GM23338 (cell line): ENCODE measurements at regions not wholly inside any gene's neighbourhood (a gene's known extent, or its start where the extent isn't known, plus 50 kb on each side); places are given as distances from the start of the nearest gene placed in this dataset.

Experiments
- ATAC-seq: fragments of 200-7000 bp; cut with Tn5 transposase; 3 replicates; pipeline ENCODE4 v1.9.1; 2020
- DNase-seq: peaks from one replicate; pipeline ENCODE4 v3.0.0-alpha.2; 2015; ENCODE audit warnings: low spot score
- H2AFZ ChIP-seq: fragments of 200-600 bp; sonication (generic); 2 replicates; pipeline ENCODE4 v1.8.0; 2016; ENCODE audit warnings: antibody characterized with exemption, mild to moderate bottlenecking, moderate library complexity
- H3F3A ChIP-seq: fragments of 200-600 bp; sonication (generic); replicated peaks from 2 replicates; pipeline ENCODE4 v1.8.0; 2017; ENCODE audit warnings: antibody characterized with exemption, mixed run types, low read depth
- H3K27ac ChIP-seq: fragments of 200-600 bp; sonication (generic); 2 replicates; pipeline ENCODE4 v1.6.1; 2016; ENCODE audit warnings: low read depth
- H3K27me3 ChIP-seq: fragments of 200-600 bp; sonication (generic); 2 replicates; pipeline ENCODE4 v1.8.0; 2016; ENCODE audit warnings: mild to moderate bottlenecking, mixed run types, moderate library complexity; ENCODE audit not compliant: insufficient read depth
- H3K36me3 ChIP-seq: fragments of 200-600 bp; sonication (generic); 2 replicates; pipeline ENCODE4 v1.8.0; 2016; ENCODE audit warnings: mild to moderate bottlenecking; ENCODE audit not compliant: insufficient read depth
- H3K4me1 ChIP-seq: fragments of 200-600 bp; sonication (generic); 2 replicates; pipeline ENCODE4 v1.8.0; 2016; ENCODE audit warnings: mild to moderate bottlenecking, moderate library complexity; ENCODE audit not compliant: insufficient read depth
- H3K4me2 ChIP-seq: fragments of 200-600 bp; sonication (generic); 2 replicates; pipeline ENCODE4 v1.7.1; 2017; ENCODE audit warnings: mixed run types
- H3K4me3 ChIP-seq: fragments of 200-600 bp; sonication (generic); 2 replicates; pipeline ENCODE4 v1.6.1; 2016; ENCODE audit warnings: mixed run types
- H3K79me2 ChIP-seq: fragments of 200-600 bp; sonication (generic); replicated peaks from 2 replicates; pipeline ENCODE4 v1.8.0; 2017; ENCODE audit warnings: mild to moderate bottlenecking; ENCODE audit not compliant: insufficient read depth
- H3K9me2 ChIP-seq: fragments of 200-600 bp; sonication (generic); 2 replicates; pipeline ENCODE4 v1.8.0; 2017; ENCODE audit not compliant: insufficient read depth
- H4K20me1 ChIP-seq: fragments of 200-600 bp; sonication (generic); replicated peaks from 2 replicates; pipeline ENCODE4 v1.8.0; 2017; ENCODE audit warnings: mild to moderate bottlenecking; ENCODE audit not compliant: insufficient read depth
- H3K27ac Mint-ChIP-seq: 2 replicates; pipeline ENCODE4 v1.8.0; 2020; ENCODE audit warnings: inconsistent platforms, mild to moderate bottlenecking, moderate library complexity, mixed read lengths
- H3K27me3 Mint-ChIP-seq: 3 replicates; pipeline ENCODE4 v1.8.0; 2022; ENCODE audit warnings: low read depth, mild to moderate bottlenecking, moderate library complexity, mixed read lengths, inconsistent platforms; ENCODE audit not compliant: insufficient read depth, poor library complexity
- H3K36me3 Mint-ChIP-seq: 3 replicates; pipeline ENCODE4 v1.8.0; 2021; ENCODE audit warnings: low read depth, mild to moderate bottlenecking, inconsistent platforms, moderate library complexity, mixed read lengths
- H3K4me1 Mint-ChIP-seq: 3 replicates; pipeline ENCODE4 v1.8.0; 2020; ENCODE audit warnings: mild to moderate bottlenecking, inconsistent platforms, mixed read lengths
- H3K4me3 Mint-ChIP-seq: 3 replicates; pipeline ENCODE4 v1.8.0; 2021; ENCODE audit warnings: moderate library complexity, mild to moderate bottlenecking, inconsistent platforms, mixed read lengths
- H3K9me3 Mint-ChIP-seq: 3 replicates; pipeline ENCODE4 v1.8.0; 2020; ENCODE audit warnings: moderate library complexity, mild to moderate bottlenecking, inconsistent platforms, mixed read lengths
- CTCF ChIP-seq, 2 experiments: fragments of 200-600 bp in 1 of 2; sonication (generic) in 1 of 2; conservative IDR thresholded peaks; 2 replicates each; pipeline versions ENCODE4 v1.5.1 to v1.6.1; 2016 to 2017; ENCODE audit warnings: antibody characterized with exemption in 2 of 2, low read depth in 2 of 2, mild to moderate bottlenecking in 2 of 2, moderate library complexity in 1 of 2
- EZH2 ChIP-seq: fragments of 200-600 bp; sonication (generic); IDR thresholded peaks from one replicate; pipeline ENCODE4 v1.8.0; 2017; ENCODE audit warnings: antibody characterized with exemption, mild to moderate bottlenecking, low read depth; ENCODE audit not compliant: unreplicated experiment
- EZH2phosphoT487 ChIP-seq: fragments of 200-600 bp; sonication (generic); IDR thresholded peaks from one replicate; pipeline ENCODE4 v1.8.1; 2018; ENCODE audit warnings: antibody characterized with exemption; ENCODE audit not compliant: unreplicated experiment
- STAT1 ChIP-seq: IDR thresholded peaks from one replicate; pipeline ENCODE4 v1.6.1; 2016; ENCODE audit warnings: antibody characterized with exemption; ENCODE audit not compliant: unreplicated experiment
- ZNF114 ChIP-seq: fragments of 250-450 bp; sonication (Bioruptor Pico); IDR thresholded peaks from 2 replicates; pipeline ENCODE4 v1.5.0; 2020; ENCODE audit warnings: mild to moderate bottlenecking, moderate library complexity
- ZNF331 ChIP-seq: fragments of 250-450 bp; sonication (Bioruptor Pico); IDR thresholded peaks from 2 replicates; pipeline ENCODE4 v1.5.0; 2020; ENCODE audit warnings: low read depth, mild to moderate bottlenecking, moderate library complexity
- ZNF462 ChIP-seq: fragments of 250-450 bp; sonication (Bioruptor Pico); IDR thresholded peaks from 2 replicates; pipeline ENCODE4 v1.5.0; 2020; ENCODE audit warnings: mild to moderate bottlenecking, moderate library complexity

GRCh38 chr10:21144047-21144446, 246.9 kb upstream of the NEBL start:
- Histone ChIP-seq H3K79me2 (no peaks in the 10 kb centered on the region), H2AFZ (no peak overlapping the region), H3K36me3 (no peaks in the 10 kb centered on the region), H3K4me2 (no peak overlapping the region), H3F3A (no peaks in the 10 kb centered on the region), H3K9me2 (peaks cover 3% of the 10 kb centered on the region; the same call in 1 of the 2 replicates), H3K4me1 (0 out of 2 replicates have a peak, but pooled peaks cover 5% of the 10 kb centered on the region), H3K27ac (no peak overlapping the region), H3K27me3 (no peaks in the 10 kb centered on the region), H3K4me3 (no peak overlapping the region), H4K20me1 (no peaks in the 10 kb centered on the region)
- Mint-ChIP-seq H3K9me3 (no peaks in the 10 kb centered on the region), H3K36me3 (no peaks in the 10 kb centered on the region), H3K27ac (no peak overlapping the region), H3K4me1 (peaks cover 9% of the 10 kb centered on the region; the same call in 2 of the 3 replicates), H3K4me3 (no peak overlapping the region), H3K27me3 (peaks cover 2% of the 10 kb centered on the region)
- peak; percentile 14 for DNase-seq
- no peak for TF ChIP-seq STAT1
- TF ChIP-seq ZNF114 (CRISPR knock-in tag) = no peak
- TF ChIP-seq EZH2phosphoT487 = no peak
- ATAC-seq = peak; percentile 28; the same call in 1 of the 3 replicates

GRCh38 chr10:21141946-21142492, 244.9 kb upstream of the NEBL start:
- Histone ChIP-seq H3K27me3 (no peaks in the 10 kb centered on the region), H3K36me3 (no peaks in the 10 kb centered on the region), H3K4me2 (no peak overlapping the region), H2AFZ (no peak overlapping the region), H3K79me2 (no peaks in the 10 kb centered on the region), H3K27ac (no peak overlapping the region), H3K9me2 (no peaks in the 10 kb centered on the region), H3F3A (no peaks in the 10 kb centered on the region), H3K4me3 (no peak overlapping the region), H3K4me1 (0 out of 2 replicates have a peak, but pooled peaks cover 5% of the 10 kb centered on the region), H4K20me1 (no peaks in the 10 kb centered on the region)
- H3K4me1 Mint-ChIP-seq = peaks cover 9% of the 10 kb centered on the region; the same call in 2 of the 3 replicates
- DNase-seq (no peak), ATAC-seq (no peak)
- no peak overlapping the region for H3K4me3 Mint-ChIP-seq
- TF ChIP-seq ZNF114 (CRISPR knock-in tag) (no peak), ZNF331 (CRISPR knock-in tag) (no peak), CTCF (conservative IDR thresholded peaks at IDR 0.05; ENCODE audit: low read depth in 2 of 2) (no peak), EZH2 (no peak), ZNF462 (CRISPR knock-in tag) (no peak), EZH2phosphoT487 (no peak)
- H3K27me3 Mint-ChIP-seq = peaks cover 7% of the 10 kb centered on the region
- H3K27ac Mint-ChIP-seq = no peak overlapping the region
- no peaks in the 10 kb centered on the region for H3K36me3 Mint-ChIP-seq
- no peaks in the 10 kb centered on the region for H3K9me3 Mint-ChIP-seq
